SK-N-SH (cell line): ENCODE measurements at regions not wholly inside any gene's neighbourhood (a gene's known extent, or its start where the extent isn't known, plus 50 kb on each side); places are given as distances from the start of the nearest gene placed in this dataset.

Source experiments
- CTCF ChIP-seq: fragments of 200-600 bp; sonication (generic); IDR thresholded peaks from 2 replicates; pipeline ENCODE4 v1.6.1; 2017; ENCODE audit warnings: antibody characterized with exemption, mild to moderate bottlenecking, moderate library complexity
- EZH2phosphoT487 ChIP-seq: fragments of 200-600 bp; sonication (generic); IDR thresholded peaks from 2 replicates; pipeline ENCODE4 v1.6.1; 2017; ENCODE audit warnings: low read depth, mixed run types, mild to moderate bottlenecking, antibody characterized with exemption, moderate library complexity, borderline replicate concordance
- GABPA ChIP-seq: IDR thresholded peaks from 2 replicates; pipeline ENCODE4 v1.4.0; 2012; ENCODE audit warnings: low read depth, mild to moderate bottlenecking
- POLR2AphosphoS5 ChIP-seq: IDR thresholded peaks from 2 replicates; pipeline ENCODE4 v1.6.1; 2012; ENCODE audit warnings: low read depth, low read length
- TAF1 ChIP-seq: IDR thresholded peaks from 2 replicates; pipeline ENCODE4 v1.6.1; 2012; ENCODE audit warnings: low read depth, mild to moderate bottlenecking, low read length, moderate library complexity, borderline replicate concordance
- USF1 ChIP-seq: IDR thresholded peaks from 2 replicates; pipeline ENCODE4 v1.4.0; 2012; ENCODE audit warnings: low read depth, borderline replicate concordance
- YY1 ChIP-seq: IDR thresholded peaks from 2 replicates; pipeline ENCODE4 v1.4.0; 2012; ENCODE audit warnings: low read depth, mild to moderate bottlenecking

GRCh38 chr10:31739711-31740110, 188.9 kb downstream of the ARHGAP12 start:
- TF ChIP-seq TAF1 (no peak), GABPA (no peak), POLR2AphosphoS5 (no peak), USF1 (no peak), EZH2phosphoT487 (no peak), YY1 (no peak), CTCF (no peak)
